ENCODE measurements at regions not wholly inside any gene's neighbourhood (a gene's known extent, or its start where the extent isn't known, plus 50 kb on each side); places are given as distances from the start of the nearest gene placed in this dataset.

DNA sequence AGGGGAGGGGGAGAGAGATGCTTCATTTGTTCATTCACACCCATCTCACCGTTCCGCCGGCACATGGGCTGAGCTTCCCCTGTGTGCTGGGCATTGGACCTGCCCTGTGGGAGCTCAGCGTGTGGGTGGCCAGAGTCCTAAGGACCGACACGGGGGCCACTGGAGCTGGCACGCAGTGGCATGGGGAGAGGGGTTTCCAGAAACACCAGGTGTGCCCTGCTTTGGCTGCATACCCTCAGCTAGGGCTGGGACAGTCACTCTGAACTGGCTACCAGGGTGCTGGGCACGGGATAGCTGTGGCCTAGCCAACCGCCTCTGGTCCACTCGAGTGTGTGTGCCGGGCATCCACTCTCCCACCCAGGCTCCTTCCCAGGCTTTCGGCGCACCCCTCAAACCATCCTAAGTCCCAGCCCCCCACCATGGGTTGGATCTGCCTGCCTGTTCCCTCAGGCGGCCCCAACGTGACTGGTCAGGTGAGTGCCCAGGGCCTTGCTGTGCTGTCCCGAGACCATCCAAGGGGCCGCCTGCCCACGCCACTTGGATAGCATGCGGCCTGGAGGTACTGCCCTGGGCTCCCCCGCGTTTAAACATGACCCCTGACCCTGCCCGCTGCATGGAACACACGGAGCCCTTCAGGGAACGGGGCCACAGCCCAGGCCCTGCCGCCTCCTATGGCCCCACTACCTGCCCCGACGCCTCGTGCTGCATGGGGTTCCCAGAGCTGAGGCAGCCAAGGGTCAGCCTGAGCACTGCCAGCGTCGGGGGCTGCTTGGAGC lies 51.6 kb upstream of the LINC01488 start:
- no peak for DNase-seq (ENCODE audit: low spot score)

DNA sequence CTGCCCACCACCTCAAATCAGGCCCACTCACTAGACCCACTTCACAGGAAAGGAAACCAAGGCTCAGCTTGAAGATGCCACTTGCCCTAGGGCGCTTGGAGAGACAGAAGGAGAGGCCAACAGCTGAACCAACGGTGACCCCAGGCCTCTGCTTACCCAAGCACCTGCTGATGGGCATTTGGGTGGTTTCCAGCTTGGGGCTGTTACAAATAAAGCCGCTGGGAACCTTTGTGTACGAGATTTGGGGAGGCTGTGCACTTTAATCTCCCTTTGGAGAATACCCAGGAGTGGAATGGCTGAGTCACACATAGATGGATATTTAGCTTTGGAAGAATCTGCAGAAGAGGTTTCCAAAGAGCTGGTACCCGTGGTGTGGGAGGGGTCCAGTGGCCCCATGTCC lies 50.9 kb upstream of the LINC01488 start:
- no peak for DNase-seq (ENCODE audit: low spot score)

DNA sequence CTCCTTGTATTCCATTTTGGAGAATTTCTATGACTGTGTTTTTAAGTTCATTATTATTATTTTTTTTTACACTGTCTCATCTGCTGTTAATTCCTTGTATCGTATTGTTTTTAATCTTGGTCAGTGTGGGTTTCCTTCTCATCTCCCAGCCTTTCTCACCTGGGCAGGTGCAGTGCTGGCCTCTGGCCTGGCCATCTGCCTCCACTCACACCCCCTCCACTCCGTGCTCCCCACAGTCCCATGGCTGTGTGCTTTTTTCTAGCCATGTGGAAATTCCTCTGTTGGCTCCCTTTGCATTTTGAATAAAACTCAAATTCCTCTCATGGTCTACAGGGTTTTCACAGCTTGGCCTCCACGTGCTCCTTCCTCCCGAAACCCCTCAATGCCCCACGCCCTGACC lies 50.3 kb upstream of the LINC01488 start:
- no peak for DNase-seq (ENCODE audit: low spot score)
